Omental fat pad (tissue), 3 donors: ENCODE measurements at regions not wholly inside any gene's neighbourhood (a gene's known extent, or its start where the extent isn't known, plus 50 kb on each side); places are given as distances from the start of the nearest gene placed in this dataset.

ENCODE experiments used
- ATAC-seq: fragments of 150-250 bp; one replicate; pipeline ENCODE4 v1.9.1; 2016; ENCODE audit warnings: mild to moderate bottlenecking, moderate library complexity; ENCODE audit not compliant: low FRiP score
- DNase-seq: peaks from one replicate; pipeline ENCODE4 v3.0.0-alpha.2; 2019; ENCODE audit warnings: low spot score
- CTCF ChIP-seq, 3 donors: fragments of 450-650 bp; IDR thresholded peaks; one replicate each; pipeline ENCODE4 v1.5.1; 2016 to 2017; ENCODE audit warnings: antibody characterized with exemption in 3 of 3, mild to moderate bottlenecking in 3 of 3, moderate library complexity in 2 of 3

DNA sequence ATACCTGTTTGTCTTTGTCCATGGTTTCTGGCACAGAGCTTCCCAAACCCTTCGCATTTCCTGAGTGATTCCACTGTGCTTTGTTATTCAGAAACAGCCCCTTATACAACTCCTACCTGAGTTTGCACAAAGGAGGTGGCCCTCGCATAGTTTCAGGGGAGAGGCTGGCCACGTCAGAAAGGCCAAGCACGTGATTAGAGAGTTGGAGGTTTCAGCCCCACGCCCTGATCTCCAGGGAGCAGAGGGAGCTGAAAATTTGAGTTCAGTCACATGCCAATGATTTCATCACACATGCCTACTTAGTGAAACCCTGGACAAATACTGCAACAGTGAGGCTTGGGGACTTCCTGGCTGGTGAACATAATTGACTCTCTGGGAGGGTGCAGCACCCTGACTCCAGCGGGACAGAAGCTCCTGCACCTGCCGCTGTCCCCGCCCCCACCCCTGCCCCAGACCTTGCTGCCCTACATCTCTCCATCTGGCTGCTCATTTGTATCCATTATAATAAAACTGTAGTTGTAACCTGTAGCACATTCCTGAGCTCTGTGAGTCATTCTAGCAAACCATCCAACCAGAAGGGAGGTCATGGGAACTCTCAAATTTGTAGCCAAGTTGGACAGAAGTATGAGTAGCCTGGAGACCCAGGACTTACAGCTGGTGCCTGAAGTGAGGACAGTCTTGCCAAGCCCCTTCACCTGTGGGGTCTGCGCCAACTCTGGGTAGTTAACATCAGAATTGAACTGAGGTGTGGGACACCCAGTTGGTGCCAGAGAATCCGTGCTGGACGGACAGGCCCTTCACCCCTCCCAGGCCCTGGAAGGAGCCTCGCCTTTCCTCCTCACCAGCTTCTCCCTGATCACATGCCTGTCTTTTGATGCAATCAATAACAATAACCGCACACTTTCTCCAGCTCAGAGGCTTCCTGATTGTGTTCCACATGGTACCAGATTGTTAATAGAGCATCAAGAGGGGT, 224.3 kb downstream of the ANAPC1 start:
- DNase-seq (peak; percentile 50), ATAC-seq (peak; percentile 84)

DNA sequence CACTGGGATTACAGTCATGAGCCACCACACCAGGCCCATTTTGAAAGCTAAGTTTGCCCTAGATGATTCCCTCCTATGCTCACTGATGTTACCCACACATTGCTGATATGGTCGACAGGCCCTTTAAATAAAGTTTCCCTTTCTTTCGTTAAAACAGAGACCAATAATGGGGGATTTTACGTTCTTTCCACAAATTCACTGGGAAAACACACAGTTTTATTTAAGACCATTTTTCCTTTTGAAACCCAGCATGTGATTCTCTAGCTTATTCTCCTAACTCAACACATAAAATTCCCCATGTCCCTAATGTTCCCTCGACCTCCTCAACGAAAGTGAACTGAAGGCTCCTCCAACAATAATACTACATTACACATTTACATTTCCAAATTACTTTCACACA, 223.2 kb downstream of the ANAPC1 start:
- ATAC-seq (no peak), DNase-seq (no peak)
- no peak for TF ChIP-seq CTCF (IDR thresholded peaks at IDR 0.05)

More for the DNA sequence above, 224.3 kb downstream of the ANAPC1 start:
- TF ChIP-seq CTCF (IDR thresholded peaks at IDR 0.05), result no peak

DNA sequence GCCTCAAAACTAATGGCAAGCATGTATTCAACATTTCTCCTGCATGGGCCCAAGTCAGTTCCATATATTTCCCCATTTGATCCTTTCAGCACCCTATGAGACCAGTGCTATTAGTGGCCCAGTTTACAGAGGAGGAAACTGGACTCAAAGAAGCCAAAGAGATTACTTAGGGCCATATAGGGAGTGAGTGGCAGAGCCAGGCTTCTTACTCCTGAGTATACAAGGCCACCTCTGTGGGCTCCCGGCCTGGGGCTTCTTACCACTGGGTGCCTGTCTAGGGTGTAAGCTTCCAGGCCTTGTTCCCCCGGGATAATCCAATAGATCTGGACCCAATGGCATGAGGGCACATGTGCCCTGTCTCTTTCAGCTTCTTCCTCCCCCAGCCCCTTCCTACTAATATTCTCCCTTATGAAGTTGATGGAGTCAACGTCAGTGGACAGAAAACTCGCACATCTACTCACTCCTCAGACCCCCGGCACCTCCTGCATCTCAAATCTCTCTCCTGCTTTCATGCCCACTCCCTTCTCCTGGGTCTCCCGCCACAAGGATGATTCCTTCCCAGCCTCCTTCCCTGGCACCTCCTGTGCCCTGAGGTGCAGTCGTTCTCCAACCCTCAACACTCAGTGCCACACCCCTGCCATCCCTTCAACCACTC, 222.6 kb downstream of the ANAPC1 start:
- ATAC-seq, result no peak
- no peak for TF ChIP-seq CTCF (IDR thresholded peaks at IDR 0.05)
- no peak for DNase-seq

DNA sequence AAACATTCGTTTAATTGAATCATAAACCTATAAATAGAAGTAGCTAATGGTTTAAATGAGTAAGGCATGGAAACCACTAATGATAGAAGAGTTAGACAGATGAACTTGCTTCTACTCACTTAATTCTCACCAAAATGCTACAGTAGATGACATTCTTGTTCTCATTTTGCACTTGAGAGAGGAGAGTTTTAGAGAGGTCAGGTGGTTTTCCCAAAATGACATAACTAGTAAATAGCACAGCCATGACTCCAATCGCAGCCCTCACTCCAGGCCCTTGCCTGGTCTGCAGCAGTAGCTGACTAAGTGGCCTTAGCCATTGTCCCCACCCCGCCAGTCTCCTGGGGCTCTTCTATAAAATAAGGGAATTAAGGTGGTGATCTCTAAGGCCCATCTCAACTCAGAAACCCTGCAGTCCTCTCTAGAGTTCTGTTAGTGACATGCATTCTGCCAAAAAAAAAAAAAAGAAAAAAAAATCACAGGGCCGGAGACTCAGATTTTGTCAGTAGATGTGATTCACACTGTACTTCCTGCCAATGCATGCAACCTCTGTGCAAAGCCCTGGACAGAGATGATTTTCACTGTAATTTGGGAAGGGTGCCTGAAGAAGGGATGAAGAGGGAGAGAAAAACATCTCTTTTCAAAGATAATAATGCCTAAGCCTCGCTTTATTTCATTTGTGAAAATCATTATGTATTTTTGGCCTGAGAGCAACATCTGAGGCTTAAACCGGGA, 221.8 kb downstream of the ANAPC1 start:
- no peak for TF ChIP-seq CTCF (IDR thresholded peaks at IDR 0.05)
- DNase-seq, result no peak
- no peak for ATAC-seq

DNA sequence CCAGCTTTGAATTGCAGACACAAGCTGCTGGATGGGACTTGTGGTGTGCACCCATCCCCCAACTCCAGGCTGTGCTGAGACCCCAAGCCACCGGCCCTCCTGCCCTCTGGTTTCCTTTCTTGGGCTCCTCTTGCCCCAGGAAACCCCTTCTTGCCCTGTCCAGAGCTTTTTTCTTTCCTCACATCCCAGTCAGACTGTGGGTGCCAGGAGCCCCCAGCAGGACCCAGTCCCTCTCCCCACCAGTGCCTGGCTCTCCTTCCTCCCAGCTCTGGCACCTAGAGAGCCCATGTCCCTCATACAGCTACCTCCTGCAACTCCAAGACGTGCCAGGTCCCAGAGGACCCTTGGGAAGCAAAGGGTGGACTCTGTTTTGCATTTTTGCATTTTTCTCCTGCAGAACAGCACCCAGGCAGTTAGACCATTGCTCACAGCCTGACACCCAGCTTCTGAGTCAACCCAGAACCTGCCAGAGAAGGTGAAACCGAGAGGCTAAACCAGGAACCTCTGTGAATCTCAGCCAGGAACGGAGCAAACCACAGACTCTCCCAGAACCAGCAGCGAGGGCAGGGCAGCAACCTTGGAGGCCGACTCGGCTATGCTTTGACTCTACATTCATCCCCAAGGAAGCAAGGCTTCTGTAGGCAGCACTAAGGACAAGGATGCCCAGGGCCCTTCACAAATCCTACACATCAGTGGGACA, 221.1 kb downstream of the ANAPC1 start:
- no peak for ATAC-seq

More for the DNA sequence above, 221.1 kb downstream of the ANAPC1 start:
- TF ChIP-seq CTCF (IDR thresholded peaks at IDR 0.05), result no peak
- DNase-seq, result no peak
